ENCODE measurements at regions not wholly inside any gene's neighbourhood (a gene's known extent, or its start where the extent isn't known, plus 50 kb on each side); places are given as distances from the start of the nearest gene placed in this dataset.

- Histone ChIP-seq H3K27me3 (replicated peaks; ENCODE audit: insufficient read depth) (no peaks in the 10 kb centered on the region), H3K4me2 (ENCODE audit: unreplicated experiment) (no peak overlapping the region), H3F3A (ENCODE audit: insufficient read depth) (no peaks in the 10 kb centered on the region), H3K4me1 (ENCODE audit: insufficient read depth) (no peaks in the 10 kb centered on the region), H2AFZ (no peak overlapping the region), H4K20me1 (ENCODE audit: insufficient read depth) (no peaks in the 10 kb centered on the region), H3K79me2 (ENCODE audit: insufficient read depth) (no peaks in the 10 kb centered on the region), H3K4me3 (no peak overlapping the region), H3K9me2 (ENCODE audit: insufficient read depth) (no peaks in the 10 kb centered on the region), H3K9me3 (ENCODE audit: low read depth) (no peaks in the 10 kb centered on the region), H3K36me3 (ENCODE audit: low read depth) (no peaks in the 10 kb centered on the region), H3K27ac (no peak overlapping the region), H3K9ac (no peak overlapping the region)
- no peak for DNase-seq
- TF ChIP-seq EZH2 (IDR thresholded peaks at IDR 0.05; ENCODE audit: insufficient read depth, poor library complexity, severe bottlenecking) (no peak), EZH2phosphoT487 (IDR thresholded peaks at IDR 0.05; ENCODE audit: insufficient read depth, low read depth) (no peak)
- WGBS, 2 experiments (ENCODE audit: low coverage in 1 of 2, low lambda C conversion rate in 2 of 2, missing lambda C conversion rate in 2 of 2) = 20 to 24% methylated on average over 2 of the region's 2 CpGs
- in situ Hi-C loops (cut with MboI) = no loop called here
These were observed 342.6 kb downstream of the CETN3 start for GRCh38 chr5:90066920-90067319.

DNA sequence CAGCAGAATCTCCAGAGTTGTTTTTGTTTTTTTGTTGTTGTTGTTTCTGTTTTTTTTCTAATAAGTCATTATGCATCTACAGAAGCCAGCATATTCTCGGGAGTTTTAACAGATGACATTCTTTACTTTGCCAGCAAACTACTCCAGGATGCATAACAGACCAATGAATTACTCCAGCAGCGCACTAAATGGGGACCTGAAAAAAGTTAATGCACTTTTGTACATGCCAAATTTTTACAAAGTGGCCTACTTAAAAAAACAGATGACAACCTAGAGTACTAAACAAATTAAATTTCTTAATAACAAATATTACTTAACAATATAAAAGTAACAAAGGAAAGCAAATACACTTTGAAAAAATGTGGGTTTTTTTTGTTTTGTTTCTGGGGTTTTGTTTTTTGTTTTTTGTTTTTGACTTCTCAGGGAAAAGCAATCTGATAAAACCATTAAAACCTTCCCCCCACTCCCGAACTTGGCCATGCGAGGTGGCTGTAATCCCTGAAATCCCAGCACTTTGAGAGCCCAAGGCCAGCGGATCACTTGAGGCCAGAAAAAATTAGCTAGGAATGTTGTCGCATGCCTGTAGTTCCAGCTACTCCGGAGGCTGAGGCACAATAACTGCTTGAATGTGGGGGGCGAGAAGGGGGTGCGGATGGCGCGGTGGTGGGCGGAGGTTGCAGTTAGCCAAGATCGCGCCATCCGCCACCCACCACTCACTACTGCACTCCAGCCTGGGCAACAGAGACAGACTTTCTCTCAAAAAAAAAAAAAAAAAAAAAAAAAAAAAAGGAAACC, 352.4 kb downstream of the CETN3 start:
- no peaks in the 10 kb centered on the region for H4K20me1 ChIP-seq (ENCODE audit: insufficient read depth)
- no peak overlapping the region for H3K4me3 ChIP-seq
- no peak for DNase-seq
- H3K36me3 ChIP-seq (ENCODE audit: low read depth) = no peaks in the 10 kb centered on the region
- no peaks in the 10 kb centered on the region for H3K27me3 ChIP-seq (replicated peaks; ENCODE audit: insufficient read depth)
- H3K9me3 ChIP-seq (ENCODE audit: low read depth) = no peaks in the 10 kb centered on the region
- H3K79me2 ChIP-seq (ENCODE audit: insufficient read depth) = no peaks in the 10 kb centered on the region
- 20 to 21% methylated on average over 15 of the region's 15 CpGs for WGBS, 2 experiments (ENCODE audit: low coverage in 1 of 2, low lambda C conversion rate in 2 of 2, missing lambda C conversion rate in 2 of 2)
- no peak for TF ChIP-seq EZH2phosphoT487 (IDR thresholded peaks at IDR 0.05; ENCODE audit: insufficient read depth, low read depth)
- no peak for TF ChIP-seq EZH2 (IDR thresholded peaks at IDR 0.05; ENCODE audit: insufficient read depth, poor library complexity, severe bottlenecking)
- no peak overlapping the region for H2AFZ ChIP-seq
- in situ Hi-C loops (cut with MboI) = no loop called here
- no peak overlapping the region for H3K27ac ChIP-seq
- no peaks in the 10 kb centered on the region for H3K9me2 ChIP-seq (ENCODE audit: insufficient read depth)
- no peak overlapping the region for H3K9ac ChIP-seq
- H3K4me2 ChIP-seq (ENCODE audit: unreplicated experiment) = no peak overlapping the region
- peaks cover 13% of the 10 kb centered on the region; the same call in 1 of the 2 replicates for H3K4me1 ChIP-seq (ENCODE audit: insufficient read depth)
- H3F3A ChIP-seq (ENCODE audit: insufficient read depth) = no peaks in the 10 kb centered on the region

DNA sequence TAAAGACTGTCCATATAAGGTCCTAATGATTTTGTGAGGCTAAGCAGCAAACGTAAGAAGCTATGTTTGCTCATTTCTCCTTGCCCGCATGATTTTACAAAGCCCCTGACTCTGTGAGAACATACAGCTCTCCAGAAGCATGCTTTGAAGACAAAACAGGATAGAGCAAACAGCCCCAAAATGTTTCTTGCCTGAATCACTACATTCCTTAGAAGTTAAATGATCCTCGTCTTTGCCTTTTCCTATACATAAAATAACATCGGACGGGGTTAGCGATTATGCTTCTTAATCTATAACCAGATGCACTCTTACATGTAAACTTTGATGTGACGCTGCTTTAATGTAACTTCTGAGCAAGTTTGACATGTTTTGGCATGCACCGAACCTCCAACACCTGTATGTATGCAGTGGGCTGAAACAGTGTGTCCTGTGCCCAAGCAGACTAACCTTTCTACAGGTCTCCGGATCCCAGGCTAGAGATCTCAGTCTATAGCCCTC, 353.7 kb downstream of the CETN3 start:
- DNase-seq = peak; percentile 6
- WGBS, 2 experiments (ENCODE audit: low coverage in 1 of 2, low lambda C conversion rate in 2 of 2, missing lambda C conversion rate in 2 of 2) = 75 to 80% methylated on average over 9 of the region's 9 CpGs
- in situ Hi-C loops (cut with MboI) = no loop called here

DNA sequence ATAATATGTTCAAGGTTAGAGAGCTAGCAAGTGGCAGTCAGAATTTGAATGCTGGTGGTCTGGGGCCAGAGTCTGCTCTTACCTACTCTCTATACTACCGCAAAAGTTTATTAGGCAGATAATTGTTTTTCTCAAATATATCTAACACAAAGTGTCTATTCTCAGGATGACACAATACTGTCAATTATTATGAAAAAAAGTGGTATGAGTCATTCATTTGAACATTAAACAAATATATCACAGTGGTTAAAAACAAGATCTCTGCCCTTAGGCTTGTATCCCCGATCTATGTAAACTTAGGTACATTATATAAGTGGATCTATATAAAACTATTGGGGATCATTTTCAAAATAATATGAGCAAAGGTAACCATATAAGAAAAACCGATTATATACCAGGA, 354.9 kb downstream of the CETN3 start:
- 58 to 59% methylated on average over 3 of the region's 3 CpGs for WGBS, 2 experiments (ENCODE audit: low coverage in 1 of 2, low lambda C conversion rate in 2 of 2, missing lambda C conversion rate in 2 of 2)
- no peaks in the 10 kb centered on the region for H4K20me1 ChIP-seq (ENCODE audit: insufficient read depth)
- H3K27me3 ChIP-seq (replicated peaks; ENCODE audit: insufficient read depth) = no peaks in the 10 kb centered on the region
- no peaks in the 10 kb centered on the region for H3F3A ChIP-seq (ENCODE audit: insufficient read depth)
- DNase-seq = no peak
- H3K4me1 ChIP-seq (ENCODE audit: insufficient read depth) = peaks cover 13% of the 10 kb centered on the region; the same call in 1 of the 2 replicates
- H3K9me2 ChIP-seq (ENCODE audit: insufficient read depth) = no peaks in the 10 kb centered on the region
- no peak overlapping the region for H3K27ac ChIP-seq
- TF ChIP-seq EZH2phosphoT487 (IDR thresholded peaks at IDR 0.05; ENCODE audit: insufficient read depth, low read depth) = no peak
- TF ChIP-seq EZH2 (IDR thresholded peaks at IDR 0.05; ENCODE audit: insufficient read depth, poor library complexity, severe bottlenecking) = no peak
- H3K36me3 ChIP-seq (ENCODE audit: low read depth) = no peaks in the 10 kb centered on the region
- H3K9ac ChIP-seq = no peak overlapping the region
- H3K79me2 ChIP-seq (ENCODE audit: insufficient read depth) = no peaks in the 10 kb centered on the region
- H3K4me3 ChIP-seq = no peak overlapping the region
- in situ Hi-C loops (cut with MboI) = no loop called here
- H3K4me2 ChIP-seq (ENCODE audit: unreplicated experiment) = no peak overlapping the region
- H3K9me3 ChIP-seq (ENCODE audit: low read depth) = no peaks in the 10 kb centered on the region
- H2AFZ ChIP-seq = no peak overlapping the region

More for the DNA sequence above, 353.7 kb downstream of the CETN3 start:
- no peak for TF ChIP-seq EZH2 (IDR thresholded peaks at IDR 0.05; ENCODE audit: insufficient read depth, poor library complexity, severe bottlenecking)
- no peak for TF ChIP-seq EZH2phosphoT487 (IDR thresholded peaks at IDR 0.05; ENCODE audit: insufficient read depth, low read depth)
- no peaks in the 10 kb centered on the region for H3K27me3 ChIP-seq (replicated peaks; ENCODE audit: insufficient read depth)
- H3K9me2 ChIP-seq (ENCODE audit: insufficient read depth) = no peaks in the 10 kb centered on the region
- no peaks in the 10 kb centered on the region for H4K20me1 ChIP-seq (ENCODE audit: insufficient read depth)
- H3K9ac ChIP-seq = no peak overlapping the region
- H3K9me3 ChIP-seq (ENCODE audit: low read depth) = no peaks in the 10 kb centered on the region
- H3K4me3 ChIP-seq = no peak overlapping the region
- no peak overlapping the region for H3K4me2 ChIP-seq (ENCODE audit: unreplicated experiment)
- no peak overlapping the region for H3K27ac ChIP-seq
- no peaks in the 10 kb centered on the region for H3K36me3 ChIP-seq (ENCODE audit: low read depth)
- H2AFZ ChIP-seq = no peak overlapping the region
- H3K4me1 ChIP-seq (ENCODE audit: insufficient read depth) = peaks cover 13% of the 10 kb centered on the region; the same call in 1 of the 2 replicates
- no peaks in the 10 kb centered on the region for H3F3A ChIP-seq (ENCODE audit: insufficient read depth)
- H3K79me2 ChIP-seq (ENCODE audit: insufficient read depth) = no peaks in the 10 kb centered on the region
